PC-3 (cell line): ENCODE measurements at regions not wholly inside any gene's neighbourhood (a gene's known extent, or its start where the extent isn't known, plus 50 kb on each side); places are given as distances from the start of the nearest gene placed in this dataset.

Experiments used
- EZH2 ChIP-seq: fragments of 300-600 bp; sonication (generic); IDR thresholded peaks from one replicate; pipeline ENCODE4 v1.6.1; 2017; ENCODE audit warnings: antibody characterized with exemption, mild to moderate bottlenecking, low read length; ENCODE audit not compliant: unreplicated experiment
- TF ChIP-seq, protein P1 (sequence below): fragments of 300-600 bp; sonication (generic); conservative IDR thresholded peaks from 2 replicates; pipeline ENCODE4 v1.5.1; 2017; ENCODE audit warnings: antibody characterized with exemption, low read depth, mild to moderate bottlenecking, low read length

- TF ChIP-seq, protein P1, sequence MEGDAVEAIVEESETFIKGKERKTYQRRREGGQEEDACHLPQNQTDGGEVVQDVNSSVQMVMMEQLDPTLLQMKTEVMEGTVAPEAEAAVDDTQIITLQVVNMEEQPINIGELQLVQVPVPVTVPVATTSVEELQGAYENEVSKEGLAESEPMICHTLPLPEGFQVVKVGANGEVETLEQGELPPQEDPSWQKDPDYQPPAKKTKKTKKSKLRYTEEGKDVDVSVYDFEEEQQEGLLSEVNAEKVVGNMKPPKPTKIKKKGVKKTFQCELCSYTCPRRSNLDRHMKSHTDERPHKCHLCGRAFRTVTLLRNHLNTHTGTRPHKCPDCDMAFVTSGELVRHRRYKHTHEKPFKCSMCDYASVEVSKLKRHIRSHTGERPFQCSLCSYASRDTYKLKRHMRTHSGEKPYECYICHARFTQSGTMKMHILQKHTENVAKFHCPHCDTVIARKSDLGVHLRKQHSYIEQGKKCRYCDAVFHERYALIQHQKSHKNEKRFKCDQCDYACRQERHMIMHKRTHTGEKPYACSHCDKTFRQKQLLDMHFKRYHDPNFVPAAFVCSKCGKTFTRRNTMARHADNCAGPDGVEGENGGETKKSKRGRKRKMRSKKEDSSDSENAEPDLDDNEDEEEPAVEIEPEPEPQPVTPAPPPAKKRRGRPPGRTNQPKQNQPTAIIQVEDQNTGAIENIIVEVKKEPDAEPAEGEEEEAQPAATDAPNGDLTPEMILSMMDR, result no peak
- no peak for TF ChIP-seq EZH2
These were observed 54.4 kb upstream of the BMP4 start for GRCh38 chr14:54010981-54011380.
